Muscle of leg (tissue), 3 donors: ENCODE measurements at regions not wholly inside any gene's neighbourhood (a gene's known extent, or its start where the extent isn't known, plus 50 kb on each side); places are given as distances from the start of the nearest gene placed in this dataset.

ENCODE experiments used
- DNase-seq: peaks from one replicate; pipeline ENCODE4 v3.0.0; 2013
- H3K27ac ChIP-seq: one replicate; pipeline ENCODE4 v1.5.1; 2013; ENCODE audit warnings: mild to moderate bottlenecking, low read length, control low read depth
- H3K27me3 ChIP-seq: one replicate; pipeline ENCODE4 v1.6.1; 2013; ENCODE audit warnings: low read length; ENCODE audit not compliant: control insufficient read depth, insufficient read depth
- H3K36me3 ChIP-seq: one replicate; pipeline ENCODE4 v1.6.1; 2013; ENCODE audit warnings: low read length; ENCODE audit not compliant: control insufficient read depth, insufficient read depth
- H3K4me1 ChIP-seq: one replicate; pipeline ENCODE4 v1.6.1; 2013; ENCODE audit warnings: low read length; ENCODE audit not compliant: control insufficient read depth, insufficient read depth
- H3K4me3 ChIP-seq: one replicate; pipeline ENCODE4 v1.5.1; 2013; ENCODE audit warnings: low read length, control low read depth
- H3K9me3 ChIP-seq: replicated peaks from 2 replicates; pipeline ENCODE4 v1.6.1; 2013; ENCODE audit warnings: low read depth, low read length; ENCODE audit not compliant: control insufficient read depth
- WGBS: methylation state at CpG from one replicate; pipeline ENCODE4 v1.1.5; 2013; ENCODE audit warnings: missing lambda C conversion rate; ENCODE audit not compliant: insufficient coverage; 5-methylcytosine and 5-hydroxymethylcytosine counted together

DNA sequence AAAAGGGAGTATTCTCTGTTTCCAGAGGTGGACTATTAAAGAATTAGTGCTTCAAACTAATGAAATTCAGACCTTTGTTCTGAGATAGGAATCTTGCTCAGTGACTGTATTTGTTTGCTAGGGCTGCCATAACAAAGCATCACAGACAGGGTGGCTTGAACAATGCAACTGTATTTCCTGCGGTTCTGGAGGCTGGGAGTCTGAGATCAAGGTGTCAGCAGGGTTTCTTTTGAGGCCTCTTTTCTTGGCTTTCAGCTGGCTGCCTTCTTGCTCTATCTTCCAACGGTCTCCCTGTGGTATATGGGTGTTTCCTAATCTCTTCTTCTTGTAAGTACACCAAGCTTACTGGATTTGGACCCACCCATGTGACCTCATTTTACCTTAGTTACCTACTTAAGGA, 264.6 kb upstream of the PROX1 start:
- Histone ChIP-seq H3K27me3 (no peaks in the 10 kb centered on the region), H3K27ac (no peak overlapping the region), H3K4me1 (peaks cover 15% of the 10 kb centered on the region), H3K4me3 (no peak overlapping the region), H3K36me3 (no peaks in the 10 kb centered on the region), H3K9me3 (no peaks in the 10 kb centered on the region)
- WGBS = 63% methylated on average over 1 of the region's 2 CpGs
- no peak for DNase-seq

DNA sequence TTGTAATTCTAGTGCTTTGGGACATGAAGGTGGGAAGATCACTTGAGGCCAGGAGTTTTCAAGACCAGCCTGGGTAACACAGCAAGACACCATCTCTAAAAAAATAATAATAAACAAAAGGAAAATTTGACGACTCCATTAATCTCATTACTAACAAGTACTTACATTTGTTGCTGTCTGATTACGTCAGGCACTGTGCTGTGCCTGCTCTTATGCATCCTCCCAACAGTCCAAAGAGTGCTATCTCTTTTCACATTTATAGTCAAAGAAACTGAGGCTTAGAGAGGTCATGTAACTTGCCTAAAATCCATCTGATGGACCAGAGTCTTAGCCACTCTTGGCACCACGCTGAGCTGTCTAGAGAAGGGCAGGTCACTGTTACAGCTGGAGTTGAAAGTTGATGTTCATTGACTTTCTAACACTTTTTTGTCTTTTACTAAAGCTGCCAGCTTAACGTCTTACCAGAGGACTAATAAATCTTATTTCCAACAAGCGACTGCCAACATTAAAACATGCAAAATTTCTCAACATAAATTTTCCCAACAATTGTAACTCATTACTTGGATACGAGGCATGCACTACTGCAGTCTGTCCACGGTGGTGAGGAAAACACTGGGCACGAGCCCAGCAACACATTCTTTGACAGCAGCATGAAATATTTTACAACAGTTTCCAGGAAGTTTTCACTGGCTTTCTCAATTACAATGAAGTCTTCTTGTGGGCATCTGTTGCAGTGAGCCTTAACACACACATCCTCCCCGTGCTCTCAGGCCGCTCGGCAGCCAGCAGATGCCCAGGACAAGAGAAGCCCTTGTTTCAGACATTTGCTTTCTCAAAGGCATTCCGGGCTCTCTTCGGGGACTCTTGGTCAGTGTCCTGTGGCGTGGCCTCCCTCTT, 262.9 kb upstream of the PROX1 start:
- Histone ChIP-seq H3K36me3 (no peaks in the 10 kb centered on the region), H3K4me3 (no peak overlapping the region), H3K4me1 (peaks cover 15% of the 10 kb centered on the region), H3K27me3 (no peaks in the 10 kb centered on the region), H3K9me3 (no peaks in the 10 kb centered on the region), H3K27ac (peak overlapping the region; percentile 88)
- 29% methylated on average over 11 of the region's 14 CpGs for WGBS
- peak; percentile 92 for DNase-seq

DNA sequence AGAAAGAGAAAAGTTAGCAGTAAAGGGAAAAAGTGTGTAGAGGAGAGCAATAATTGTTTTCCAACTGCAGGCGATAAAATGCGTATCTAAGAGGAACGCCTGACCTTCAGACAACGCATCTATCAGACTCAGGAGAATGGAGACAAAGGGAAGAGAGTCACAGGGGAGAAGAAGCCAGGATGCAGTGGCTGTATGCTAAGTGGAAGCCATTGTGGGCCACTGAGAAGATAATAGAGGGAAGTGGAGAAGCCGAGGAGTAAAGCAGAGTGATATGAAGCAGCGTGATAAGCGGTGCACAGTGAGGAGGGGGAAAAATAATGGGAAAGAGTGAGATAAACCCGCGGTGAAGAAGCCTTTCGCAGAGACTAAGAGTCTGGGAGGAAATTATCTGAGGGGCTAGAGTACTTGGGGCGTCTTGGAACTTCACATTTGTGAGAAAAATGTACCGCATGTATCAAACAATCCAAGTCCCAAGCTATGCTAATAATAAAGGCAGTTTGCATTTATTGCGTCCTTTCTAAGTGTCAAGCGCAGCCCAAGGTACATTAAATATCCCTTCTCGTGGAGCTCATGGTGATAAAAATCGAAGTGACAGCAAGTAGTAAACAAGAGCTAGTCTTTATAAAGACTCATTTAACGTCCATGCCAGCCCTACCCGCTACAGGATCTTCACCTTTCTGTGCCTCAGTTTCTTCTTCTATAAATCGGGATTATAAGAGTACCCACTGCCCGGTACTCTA, 259.8 kb upstream of the PROX1 start:
- Histone ChIP-seq H3K9me3 (no peaks in the 10 kb centered on the region), H3K4me3 (no peak overlapping the region), H3K4me1 (peaks cover 15% of the 10 kb centered on the region), H3K27ac (no peak overlapping the region), H3K36me3 (no peaks in the 10 kb centered on the region), H3K27me3 (no peaks in the 10 kb centered on the region)
- 92% methylated on average over 17 of the region's 20 CpGs for WGBS
- no peak for DNase-seq

DNA sequence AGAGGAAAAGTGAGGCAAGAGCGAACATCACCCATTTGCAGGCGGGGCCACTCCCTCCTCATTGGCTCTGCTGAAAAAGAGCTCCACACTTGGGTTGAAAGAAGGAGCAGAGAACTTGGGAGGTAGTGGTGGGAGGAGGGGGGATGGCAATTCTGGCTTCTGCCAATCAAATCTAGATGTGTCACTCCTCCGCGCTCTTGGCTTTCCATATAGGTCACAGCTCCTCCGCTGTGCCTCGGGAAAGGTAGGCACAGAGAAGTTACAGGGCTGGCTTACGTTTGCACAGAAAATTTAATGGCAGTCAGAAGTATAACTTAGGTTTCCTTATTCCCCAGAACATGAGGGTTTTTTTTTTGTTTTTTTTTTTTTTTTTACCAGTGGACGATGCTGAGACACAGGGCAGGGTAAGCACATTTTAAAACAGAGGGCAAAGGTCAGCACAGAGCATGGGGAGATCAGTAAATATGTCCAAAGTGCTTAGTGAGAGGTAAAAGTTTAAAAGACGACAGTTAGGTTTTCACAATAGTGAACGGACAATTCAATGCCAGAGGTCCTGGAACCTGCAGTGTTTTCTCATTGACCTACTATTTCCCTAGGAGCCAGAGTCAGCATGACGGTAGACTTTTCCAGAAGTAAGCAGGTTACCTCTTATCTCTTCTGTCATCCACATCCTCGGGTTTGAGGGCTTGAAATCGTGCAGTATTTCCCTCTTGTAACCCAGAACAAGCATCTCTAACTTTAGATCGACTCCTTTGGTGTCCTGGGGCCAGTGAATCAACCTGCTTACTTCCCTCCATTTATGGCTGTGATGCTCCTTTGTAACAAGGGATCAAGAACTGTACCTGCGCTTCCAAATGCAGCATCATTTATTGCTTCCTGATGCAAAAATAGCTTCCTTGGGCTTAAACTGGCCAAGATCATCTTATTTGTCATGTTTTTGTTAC, 258.9 kb upstream of the PROX1 start:
- Histone ChIP-seq H3K36me3 (no peaks in the 10 kb centered on the region), H3K4me1 (peaks cover 15% of the 10 kb centered on the region), H3K27me3 (no peaks in the 10 kb centered on the region), H3K27ac (no peak overlapping the region), H3K4me3 (no peak overlapping the region), H3K9me3 (no peaks in the 10 kb centered on the region)
- no peak for DNase-seq
- WGBS = 73% methylated on average over 13 of the region's 15 CpGs

- H3K36me3 ChIP-seq = no peaks in the 10 kb centered on the region
- H3K4me3 ChIP-seq = no peak overlapping the region
- no peaks in the 10 kb centered on the region for H3K4me1 ChIP-seq
- no CpG with 5 or more reads among the region's 1 CpG for WGBS
- no peak overlapping the region for H3K27ac ChIP-seq
- no peaks in the 10 kb centered on the region for H3K27me3 ChIP-seq
- DNase-seq = no peak
- H3K9me3 ChIP-seq = no peaks in the 10 kb centered on the region
Observed at GRCh38 chr1:213733705-213734104, 254.1 kb upstream of the PROX1 start.

- no peak overlapping the region for H3K27ac ChIP-seq
- no CpG with 5 or more reads among the region's 2 CpGs for WGBS
- no peak for DNase-seq
- no peaks in the 10 kb centered on the region for H3K36me3 ChIP-seq
- no peaks in the 10 kb centered on the region for H3K4me1 ChIP-seq
- no peak overlapping the region for H3K4me3 ChIP-seq
- no peaks in the 10 kb centered on the region for H3K9me3 ChIP-seq
- no peaks in the 10 kb centered on the region for H3K27me3 ChIP-seq
Observed at GRCh38 chr1:213737398-213738035, 250.3 kb upstream of the PROX1 start.

GRCh38 chr1:213738658-213739057, 249.1 kb upstream of the PROX1 start:
- H3K27ac ChIP-seq = no peak overlapping the region
- no CpG with 5 or more reads among the region's 2 CpGs for WGBS
- DNase-seq = no peak

GRCh38 chr1:213742992-213743391, 244.8 kb upstream of the PROX1 start:
- no peaks in the 10 kb centered on the region for H3K27me3 ChIP-seq
- no peaks in the 10 kb centered on the region for H3K36me3 ChIP-seq
- no peak overlapping the region for H3K27ac ChIP-seq
- no peaks in the 10 kb centered on the region for H3K9me3 ChIP-seq
- no peak for DNase-seq
- no peaks in the 10 kb centered on the region for H3K4me1 ChIP-seq
- WGBS = no CpG with 5 or more reads among the region's 4 CpGs
- H3K4me3 ChIP-seq = no peak overlapping the region

More at GRCh38 chr1:213738658-213739057, 249.1 kb upstream of the PROX1 start:
- Histone ChIP-seq H3K27me3 (no peaks in the 10 kb centered on the region), H3K4me1 (no peaks in the 10 kb centered on the region), H3K9me3 (no peaks in the 10 kb centered on the region), H3K4me3 (no peak overlapping the region), H3K36me3 (no peaks in the 10 kb centered on the region)

DNA sequence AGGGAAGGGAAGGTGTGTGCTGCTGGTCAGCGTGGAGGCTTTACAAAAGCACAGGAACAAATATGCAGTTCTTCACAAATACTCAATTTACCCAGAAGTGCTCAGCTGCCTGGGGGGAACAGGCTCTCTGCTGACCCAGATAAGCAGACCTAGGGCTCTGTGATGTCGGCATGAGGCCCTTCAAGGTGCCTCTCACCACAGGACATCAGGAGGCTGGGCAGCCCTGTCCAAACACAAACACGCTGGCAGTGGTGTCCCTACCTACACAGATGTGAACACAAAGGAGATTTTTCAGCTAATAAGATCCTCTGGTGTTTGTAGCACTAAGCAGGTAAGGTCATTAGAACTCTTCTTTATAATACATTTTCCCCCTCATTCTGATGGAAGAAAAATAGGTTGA, 243.0 kb upstream of the PROX1 start:
- 67% methylated on average over 1 of the region's 3 CpGs for WGBS
- DNase-seq = no peak
- no peaks in the 10 kb centered on the region for H3K9me3 ChIP-seq

More for the DNA sequence above, 243.0 kb upstream of the PROX1 start:
- Histone ChIP-seq H3K27ac (no peak overlapping the region), H3K4me3 (no peak overlapping the region), H3K27me3 (no peaks in the 10 kb centered on the region), H3K4me1 (no peaks in the 10 kb centered on the region), H3K36me3 (no peaks in the 10 kb centered on the region)
